K562 (cell line): ENCODE measurements at regions not wholly inside any gene's neighbourhood (a gene's known extent, or its start where the extent isn't known, plus 50 kb on each side); places are given as distances from the start of the nearest gene placed in this dataset.
A peak's percentile ranks its signal among the peaks of the same experiment; 100 is the strongest.

Experiments used
- ATAC-seq: fragments of 200-7000 bp; cut with Tn5 transposase; 3 replicates; pipeline ENCODE4 v1.9.1; 2020; ENCODE audit warnings: moderate library complexity
- BruUV-seq: library from RNA; stranded (reverse); fragments of 400-500 nt; replicated peaks from 2 replicates; lab custom pipeline; 2021; lab: Mats Ljungman, UMichigan
- CTCF ChIA-PET: fragments of 300-600 bp; formaldehyde crosslinking; extraction: SDS; loops from one replicate; lab custom pipeline; 2021; ENCODE audit warnings: low intra/inter-chr PET ratio; lab: Yijun Ruan, JAX
- POLR2A ChIA-PET: fragments of 300-600, 350-650 bp; sonication (Branson Sonifier 250); formaldehyde crosslinking; extraction: SDS; loops from one replicate; lab custom pipeline; 2021; ENCODE audit warnings: antibody characterized with exemption, inconsistent platforms; lab: Yijun Ruan, JAX
- DNase-seq, 4 experiments: peaks; one replicate each; pipeline versions ENCODE4 v3.0.0 to v3.0.0-alpha.2; 2011 to 2018; ENCODE audit warnings: low spot score in 3 of 4, mixed read lengths in 3 of 4; ENCODE audit errors: extremely low read depth in 1 of 4
- FAIRE-seq: peaks from 2 replicates; lab custom pipeline; 2011; peaks lifted over from hg19 to GRCh38; lab: Jason Lieb, UNC
- H2AFZ ChIP-seq: 2 replicates; pipeline ENCODE4 v1.6.0; 2011; ENCODE audit warnings: low read depth, low read length, control low read depth, inconsistent platforms
- H3K27ac ChIP-seq: fragments of 200-600 bp; 3 replicates; pipeline ENCODE4 v1.8.0; 2011; ENCODE audit warnings: low read depth, mild to moderate bottlenecking, control low read depth, inconsistent platforms, low read length, moderate library complexity, mixed read lengths; ENCODE audit errors: extremely low read depth
- H3K27me3 ChIP-seq, 2 experiments: fragments of 300-600 bp in 1 of 2; 2 replicates in 1 of 2; 3 replicates in 1 of 2; pipeline versions ENCODE4 v1.6.0 to v1.8.0; 2011; ENCODE audit warnings: inconsistent platforms in 2 of 2, low read length in 2 of 2, mild to moderate bottlenecking in 1 of 2, mixed read lengths in 1 of 2, moderate library complexity in 1 of 2; ENCODE audit not compliant: control insufficient read depth in 2 of 2, insufficient read depth in 2 of 2
- H3K36me3 ChIP-seq: fragments of 300-600 bp; 3 replicates; pipeline ENCODE4 v1.8.0; 2011; ENCODE audit warnings: mild to moderate bottlenecking, low read length, inconsistent platforms; ENCODE audit not compliant: control insufficient read depth, insufficient read depth
- H3K4me1 ChIP-seq, 2 experiments: fragments of 200-600 bp in 1 of 2; replicated peaks in 1 of 2; 2 replicates in 1 of 2; 3 replicates in 1 of 2; pipeline versions ENCODE4 v1.5.1 to v1.8.0; 2011; ENCODE audit warnings: inconsistent platforms in 2 of 2, low read length in 2 of 2, mild to moderate bottlenecking in 1 of 2, mixed read lengths in 1 of 2, moderate library complexity in 1 of 2; ENCODE audit not compliant: control insufficient read depth in 2 of 2, insufficient read depth in 2 of 2
- H3K4me2 ChIP-seq: 2 replicates; pipeline ENCODE4 v1.6.1; 2011; ENCODE audit warnings: low read length, control low read depth, inconsistent platforms, mixed read lengths; ENCODE audit not compliant: insufficient read depth
- H3K4me3 ChIP-seq: fragments of 200-600 bp; sonication (generic), shearing (Covaris generic); 2 replicates; pipeline ENCODE4 v1.5.1; 2016; ENCODE audit warnings: control low read depth, inconsistent platforms
- H3K79me2 ChIP-seq: fragments of 200-600 bp; 3 replicates; pipeline ENCODE4 v1.8.0; 2011; ENCODE audit warnings: low read length, inconsistent platforms; ENCODE audit not compliant: control insufficient read depth, insufficient read depth
- H3K9ac ChIP-seq, 2 experiments: 2 replicates each; pipeline versions ENCODE4 v1.6.0 to v1.6.1; 2011; ENCODE audit warnings: low read depth in 2 of 2, low read length in 2 of 2, control low read depth in 1 of 2, inconsistent platforms in 1 of 2, mild to moderate bottlenecking in 1 of 2, mixed read lengths in 1 of 2; ENCODE audit not compliant: insufficient read depth in 1 of 2
- H3K9me1 ChIP-seq: one replicate; pipeline ENCODE4 v1.6.0; 2011; ENCODE audit warnings: inconsistent platforms, mild to moderate bottlenecking, low read length, moderate library complexity; ENCODE audit not compliant: control insufficient read depth, insufficient read depth
- H3K9me3 ChIP-seq: replicated peaks from 2 replicates; pipeline ENCODE4 v1.5.1; 2011; ENCODE audit warnings: low read depth, low read length, inconsistent platforms; ENCODE audit not compliant: control insufficient read depth, insufficient read depth
- H4K20me1 ChIP-seq: replicated peaks from 2 replicates; pipeline ENCODE4 v1.6.1; 2011; ENCODE audit warnings: low read length, inconsistent platforms, mixed read lengths; ENCODE audit not compliant: control insufficient read depth, insufficient read depth
- CBFA2T2 ChIP-seq: fragments of 450-650 bp; conservative IDR thresholded peaks from 2 replicates; pipeline ENCODE4 v1.6.1; 2017; ENCODE audit warnings: mild to moderate bottlenecking
- CTBP1 ChIP-seq: fragments of 450-650 bp; IDR thresholded peaks from 2 replicates; pipeline ENCODE4 v1.6.1; 2016; ENCODE audit warnings: borderline replicate concordance
- EHMT2 ChIP-seq: fragments of 450-650 bp; IDR thresholded peaks from 2 replicates; pipeline ENCODE4 v1.6.1; 2018; ENCODE audit warnings: antibody characterized with exemption
- EP300 ChIP-seq: IDR thresholded peaks from 2 replicates; pipeline ENCODE4 v1.6.1; 2012; ENCODE audit warnings: low read length, improper control_type of control experiment
- FOXJ2 ChIP-seq: fragments of 200-800 bp; sonication (Bioruptor generic); IDR thresholded peaks from 2 replicates; pipeline ENCODE4 v1.6.1; 2016; ENCODE audit warnings: missing genetic modification characterization, missing compliant biosample characterization
- KAT8 ChIP-seq: fragments of 450-650 bp; IDR thresholded peaks from 2 replicates; pipeline ENCODE4 v1.6.1; 2016; ENCODE audit warnings: low read depth, mild to moderate bottlenecking
- NELFE ChIP-seq: IDR thresholded peaks from 2 replicates; pipeline ENCODE4 v1.6.1; 2011; ENCODE audit warnings: mild to moderate bottlenecking; ENCODE audit not compliant: insufficient read depth, insufficient read length
- ZEB2 ChIP-seq: fragments of 450-650 bp; IDR thresholded peaks from 2 replicates; pipeline ENCODE4 v1.6.1; 2016
- ZFX ChIP-seq: sonication (generic); formaldehyde crosslinking; IDR thresholded peaks from 2 replicates; pipeline ENCODE4 v1.8.0; 2022; ENCODE audit warnings: mild to moderate bottlenecking, missing genetic modification reagents, moderate library complexity
- WGBS: fragments of 100-300 bp; shearing (Covaris generic); methylation state at CpG from one replicate; pipeline ENCODE4 v1.1.6; 2016; ENCODE audit warnings: low coverage, mixed read lengths; ENCODE audit not compliant: insufficient coverage; ENCODE audit errors: missing lambda C conversion rate; 5-methylcytosine and 5-hydroxymethylcytosine counted together
- in situ Hi-C: fragments of 300-500 bp; cut with MboI; formaldehyde crosslinking; loops from 4 replicates; pipeline ENCODE4 v1.15.0; 2018; ENCODE audit warnings: inconsistent platforms, mixed read lengths
- intact Hi-C: fragments of 100-400 bp; cut with micrococcal nuclease; formaldehyde crosslinking; loops from 2 replicates; pipeline ENCODE4 v1.14.2; 2022
- TF ChIP-seq, protein P1 (sequence below): fragments of 450-650 bp; IDR thresholded peaks from 2 replicates; pipeline ENCODE4 v1.6.1; 2018; ENCODE audit not compliant: partially characterized antibody
- TF ChIP-seq, protein P2 (sequence below): sonication (generic); formaldehyde crosslinking; IDR thresholded peaks from 2 replicates; pipeline ENCODE4 v1.8.0; 2022; ENCODE audit warnings: mild to moderate bottlenecking, missing genetic modification reagents, borderline replicate concordance
- TF ChIP-seq, protein P3 (sequence below), 2 experiments: fragments of 450-650 bp; IDR thresholded peaks; 2 replicates each; pipeline ENCODE4 v1.6.1; 2016
- TF ChIP-seq, protein P4 (sequence below): fragments of 250-450 bp; sonication (Bioruptor Pico); IDR thresholded peaks from 2 replicates; pipeline ENCODE4 v1.9.0; 2021; ENCODE audit warnings: mild to moderate bottlenecking, inconsistent platforms

DNA sequence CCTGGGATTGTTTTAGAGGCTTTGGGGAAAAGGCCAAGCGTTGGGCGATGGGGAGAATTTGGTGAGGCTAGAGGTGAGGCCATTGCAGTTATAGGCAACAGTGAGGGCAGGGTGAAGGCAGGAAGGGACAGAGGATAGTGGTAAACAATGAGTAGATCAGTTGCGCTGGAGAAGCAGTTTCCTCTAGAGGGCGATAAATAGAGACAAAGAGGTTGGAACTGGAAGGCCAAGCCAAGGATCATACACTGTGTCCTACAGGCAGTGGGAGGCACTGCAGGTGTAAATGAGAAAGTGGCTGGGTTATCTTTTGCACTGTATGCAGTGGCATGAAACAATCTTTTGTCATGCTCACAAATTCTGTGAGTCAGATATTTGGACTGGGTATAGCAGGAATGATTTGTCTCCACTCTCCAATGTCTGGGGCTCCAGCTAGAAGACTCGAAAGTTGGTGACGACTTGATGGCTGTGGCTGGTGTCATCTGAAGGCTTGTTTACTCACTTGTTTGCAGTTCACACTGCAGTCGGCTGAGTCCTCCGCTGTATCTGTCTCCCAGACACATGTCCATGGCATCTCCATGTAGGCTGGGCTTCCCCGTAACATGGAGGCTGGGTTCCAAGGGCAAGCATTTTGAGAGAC is 82.1 kb downstream of the TNP1 start:
- WGBS = 16% methylated on average over 9 of the region's 9 CpGs
- Histone ChIP-seq H3K9me1 (no peaks in the 10 kb centered on the region), H2AFZ (no peak overlapping the region), H3K27ac (no peak overlapping the region), H3K9ac (no peak overlapping the region), H3K79me2 (no peaks in the 10 kb centered on the region), H3K36me3 (no peaks in the 10 kb centered on the region), H3K4me1 (peaks cover 15 to 33% of the 10 kb centered on the region in 2 experiments; a peak in 4 of 5 replicates), H3K4me3 (no peak overlapping the region), H3K27me3 (no peaks in the 10 kb centered on the region), H3K9me3 (no peaks in the 10 kb centered on the region), H3K4me2 (no peak overlapping the region), H4K20me1 (no peaks in the 10 kb centered on the region)
- DNase-seq (peak; percentile 72 to 85 (median 76)), ATAC-seq (peak; percentile 89), FAIRE-seq (peak; percentile 97)
- CTCF ChIA-PET = interaction anchor here (0.6 kb wide), 1 partner anchor 282 kb away, joined by 3 read pairs; no protein-coding TSS in a partner anchor
- POLR2A ChIA-PET = no interaction called here
- in situ Hi-C loops (no loop called here), intact Hi-C loops (loop anchor here (1.0 to 10.0 kb wide), 4 partner anchors 80 to 390 kb away; partner anchors contain the start of gene IGFBP5)
- no TSS peak for BruUV-seq
- TF ChIP-seq CBFA2T2 (0 out of 2 replicates have a peak, but pooled peaks have one; percentile 4), EHMT2 (peak; percentile 90), FOXJ2 (tag) (peak; percentile 83), ZFX (CRISPR knock-in tag) (no peak), KAT8 (no peak), NELFE (no peak), EP300 (0 out of 2 replicates have a peak, but pooled peaks have one; percentile 8), CTBP1 (peak; percentile 65), ZEB2 (0 out of 2 replicates have a peak, but pooled peaks have one; percentile 41)
- TF ChIP-seq, protein P1, sequence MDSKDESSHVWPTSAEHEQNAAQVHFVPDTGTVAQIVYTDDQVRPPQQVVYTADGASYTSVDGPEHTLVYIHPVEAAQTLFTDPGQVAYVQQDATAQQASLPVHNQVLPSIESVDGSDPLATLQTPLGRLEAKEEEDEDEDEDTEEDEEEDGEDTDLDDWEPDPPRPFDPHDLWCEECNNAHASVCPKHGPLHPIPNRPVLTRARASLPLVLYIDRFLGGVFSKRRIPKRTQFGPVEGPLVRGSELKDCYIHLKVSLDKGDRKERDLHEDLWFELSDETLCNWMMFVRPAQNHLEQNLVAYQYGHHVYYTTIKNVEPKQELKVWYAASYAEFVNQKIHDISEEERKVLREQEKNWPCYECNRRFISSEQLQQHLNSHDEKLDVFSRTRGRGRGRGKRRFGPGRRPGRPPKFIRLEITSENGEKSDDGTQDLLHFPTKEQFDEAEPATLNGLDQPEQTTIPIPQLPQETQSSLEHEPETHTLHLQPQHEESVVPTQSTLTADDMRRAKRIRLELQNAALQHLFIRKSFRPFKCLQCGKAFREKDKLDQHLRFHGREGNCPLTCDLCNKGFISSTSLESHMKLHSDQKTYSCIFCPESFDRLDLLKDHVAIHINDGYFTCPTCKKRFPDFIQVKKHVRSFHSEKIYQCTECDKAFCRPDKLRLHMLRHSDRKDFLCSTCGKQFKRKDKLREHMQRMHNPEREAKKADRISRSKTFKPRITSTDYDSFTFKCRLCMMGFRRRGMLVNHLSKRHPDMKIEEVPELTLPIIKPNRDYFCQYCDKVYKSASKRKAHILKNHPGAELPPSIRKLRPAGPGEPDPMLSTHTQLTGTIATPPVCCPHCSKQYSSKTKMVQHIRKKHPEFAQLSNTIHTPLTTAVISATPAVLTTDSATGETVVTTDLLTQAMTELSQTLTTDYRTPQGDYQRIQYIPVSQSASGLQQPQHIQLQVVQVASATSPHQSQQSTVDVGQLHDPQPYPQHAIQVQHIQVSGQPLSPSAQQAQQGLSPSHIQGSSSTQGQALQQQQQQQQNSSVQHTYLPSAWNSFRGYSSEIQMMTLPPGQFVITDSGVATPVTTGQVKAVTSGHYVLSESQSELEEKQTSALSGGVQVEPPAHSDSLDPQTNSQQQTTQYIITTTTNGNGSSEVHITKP = peak; percentile 15
- TF ChIP-seq, protein P2, sequence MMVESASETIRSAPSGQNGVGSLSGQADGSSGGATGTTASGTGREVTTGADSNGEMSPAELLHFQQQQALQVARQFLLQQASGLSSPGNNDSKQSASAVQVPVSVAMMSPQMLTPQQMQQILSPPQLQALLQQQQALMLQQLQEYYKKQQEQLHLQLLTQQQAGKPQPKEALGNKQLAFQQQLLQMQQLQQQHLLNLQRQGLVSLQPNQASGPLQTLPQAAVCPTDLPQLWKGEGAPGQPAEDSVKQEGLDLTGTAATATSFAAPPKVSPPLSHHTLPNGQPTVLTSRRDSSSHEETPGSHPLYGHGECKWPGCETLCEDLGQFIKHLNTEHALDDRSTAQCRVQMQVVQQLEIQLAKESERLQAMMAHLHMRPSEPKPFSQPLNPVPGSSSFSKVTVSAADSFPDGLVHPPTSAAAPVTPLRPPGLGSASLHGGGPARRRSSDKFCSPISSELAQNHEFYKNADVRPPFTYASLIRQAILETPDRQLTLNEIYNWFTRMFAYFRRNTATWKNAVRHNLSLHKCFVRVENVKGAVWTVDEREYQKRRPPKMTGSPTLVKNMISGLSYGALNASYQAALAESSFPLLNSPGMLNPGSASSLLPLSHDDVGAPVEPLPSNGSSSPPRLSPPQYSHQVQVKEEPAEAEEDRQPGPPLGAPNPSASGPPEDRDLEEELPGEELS (CRISPR knock-in tag) = no peak
- TF ChIP-seq, protein P3, sequence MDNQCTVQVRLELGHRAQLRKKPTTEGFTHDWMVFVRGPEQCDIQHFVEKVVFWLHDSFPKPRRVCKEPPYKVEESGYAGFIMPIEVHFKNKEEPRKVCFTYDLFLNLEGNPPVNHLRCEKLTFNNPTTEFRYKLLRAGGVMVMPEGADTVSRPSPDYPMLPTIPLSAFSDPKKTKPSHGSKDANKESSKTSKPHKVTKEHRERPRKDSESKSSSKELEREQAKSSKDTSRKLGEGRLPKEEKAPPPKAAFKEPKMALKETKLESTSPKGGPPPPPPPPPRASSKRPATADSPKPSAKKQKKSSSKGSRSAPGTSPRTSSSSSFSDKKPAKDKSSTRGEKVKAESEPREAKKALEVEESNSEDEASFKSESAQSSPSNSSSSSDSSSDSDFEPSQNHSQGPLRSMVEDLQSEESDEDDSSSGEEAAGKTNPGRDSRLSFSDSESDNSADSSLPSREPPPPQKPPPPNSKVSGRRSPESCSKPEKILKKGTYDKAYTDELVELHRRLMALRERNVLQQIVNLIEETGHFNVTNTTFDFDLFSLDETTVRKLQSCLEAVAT (IDR thresholded peaks at IDR 0.05) = peak in 1 of 2 experiments; percentile 92; a peak in 2 of 4 replicates
- TF ChIP-seq, protein P4, sequence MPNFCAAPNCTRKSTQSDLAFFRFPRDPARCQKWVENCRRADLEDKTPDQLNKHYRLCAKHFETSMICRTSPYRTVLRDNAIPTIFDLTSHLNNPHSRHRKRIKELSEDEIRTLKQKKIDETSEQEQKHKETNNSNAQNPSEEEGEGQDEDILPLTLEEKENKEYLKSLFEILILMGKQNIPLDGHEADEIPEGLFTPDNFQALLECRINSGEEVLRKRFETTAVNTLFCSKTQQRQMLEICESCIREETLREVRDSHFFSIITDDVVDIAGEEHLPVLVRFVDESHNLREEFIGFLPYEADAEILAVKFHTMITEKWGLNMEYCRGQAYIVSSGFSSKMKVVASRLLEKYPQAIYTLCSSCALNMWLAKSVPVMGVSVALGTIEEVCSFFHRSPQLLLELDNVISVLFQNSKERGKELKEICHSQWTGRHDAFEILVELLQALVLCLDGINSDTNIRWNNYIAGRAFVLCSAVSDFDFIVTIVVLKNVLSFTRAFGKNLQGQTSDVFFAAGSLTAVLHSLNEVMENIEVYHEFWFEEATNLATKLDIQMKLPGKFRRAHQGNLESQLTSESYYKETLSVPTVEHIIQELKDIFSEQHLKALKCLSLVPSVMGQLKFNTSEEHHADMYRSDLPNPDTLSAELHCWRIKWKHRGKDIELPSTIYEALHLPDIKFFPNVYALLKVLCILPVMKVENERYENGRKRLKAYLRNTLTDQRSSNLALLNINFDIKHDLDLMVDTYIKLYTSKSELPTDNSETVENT (CRISPR knock-in tag) = peak; percentile 18; the same call in 1 of the 2 replicates
